HepG2 (cell line): ENCODE measurements at regions not wholly inside any gene's neighbourhood (a gene's known extent, or its start where the extent isn't known, plus 50 kb on each side); places are given as distances from the start of the nearest gene placed in this dataset.

Source experiments
- ARHGAP35 ChIP-seq: sonication (generic); formaldehyde crosslinking; IDR thresholded peaks from 2 replicates; pipeline ENCODE4 v1.9.0; 2022; ENCODE audit warnings: mild to moderate bottlenecking, inconsistent platforms, moderate library complexity, missing genetic modification reagents, borderline replicate concordance
- EP300 ChIP-seq, 3 experiments: sonication (generic) in 1 of 3; formaldehyde crosslinking in 1 of 3; IDR thresholded peaks; 2 replicates each; pipeline versions ENCODE4 v1.5.1 to v1.6.1; 2011 to 2020; ENCODE audit warnings: low read depth in 2 of 3, low read length in 2 of 3, borderline replicate concordance in 1 of 3, improper control_type of control experiment in 1 of 3, mild to moderate bottlenecking in 1 of 3, missing genetic modification reagents in 1 of 3, moderate library complexity in 1 of 3
- FOXP1 ChIP-seq, 2 experiments: fragments of 450-650 bp in 1 of 2; IDR thresholded peaks; 2 replicates each; pipeline ENCODE4 v1.6.1; 2017 to 2018; ENCODE audit warnings: antibody characterized with exemption in 1 of 2
- GATAD2A ChIP-seq: IDR thresholded peaks from 2 replicates; pipeline ENCODE4 v1.6.1; 2016
- HDAC2 ChIP-seq: sonication (generic); formaldehyde crosslinking; IDR thresholded peaks from 2 replicates; pipeline ENCODE4 v1.4.0; 2020; ENCODE audit warnings: missing genetic modification reagents
- HHEX ChIP-seq: IDR thresholded peaks from 2 replicates; pipeline ENCODE4 v1.6.1; 2016; ENCODE audit warnings: control low read depth
- HNF4A ChIP-seq: sonication (generic); formaldehyde crosslinking; IDR thresholded peaks from 2 replicates; pipeline ENCODE4 v1.4.0; 2020; ENCODE audit warnings: missing genetic modification reagents
- MAFG ChIP-seq: sonication (generic); formaldehyde crosslinking; IDR thresholded peaks from 2 replicates; pipeline ENCODE4 v1.5.1; 2020; ENCODE audit warnings: mild to moderate bottlenecking, missing genetic modification reagents
- NCOA2 ChIP-seq: sonication (generic); formaldehyde crosslinking; IDR thresholded peaks from 2 replicates; pipeline ENCODE4 v1.8.0; 2022; ENCODE audit warnings: inconsistent platforms
- NR2F1 ChIP-seq, 2 experiments: fragments of 450-650 bp in 1 of 2; formaldehyde crosslinking in 1 of 2; IDR thresholded peaks; 2 replicates each; pipeline versions ENCODE4 v1.5.0 to v1.6.1; 2016 to 2020; ENCODE audit warnings: mild to moderate bottlenecking in 1 of 2, missing compliant biosample characterization in 1 of 2, missing genetic modification reagents in 1 of 2, moderate library complexity in 1 of 2
- NR2F2 ChIP-seq: IDR thresholded peaks from 2 replicates; pipeline ENCODE4 v1.6.1; 2012; ENCODE audit warnings: low read depth, inconsistent platforms, borderline replicate concordance
- POLR2AphosphoS5 ChIP-seq: IDR thresholded peaks from 2 replicates; pipeline ENCODE4 v1.6.1; 2012; ENCODE audit warnings: low read depth, low read length
- RXRB ChIP-seq: IDR thresholded peaks from 2 replicates; pipeline ENCODE4 v1.6.1; 2016; ENCODE audit warnings: borderline replicate concordance, missing genetic modification reagents, missing compliant biosample characterization
- SALL1 ChIP-seq: sonication (generic); formaldehyde crosslinking; IDR thresholded peaks from 2 replicates; pipeline ENCODE4 v1.8.0; 2022; ENCODE audit warnings: mild to moderate bottlenecking, missing genetic modification reagents
- SOX6 ChIP-seq, 2 experiments: fragments of 450-650 bp in 1 of 2; sonication (generic) in 1 of 2; formaldehyde crosslinking in 1 of 2; IDR thresholded peaks; 2 replicates each; pipeline versions ENCODE4 v1.4.0 to v1.6.1; 2017 to 2020; ENCODE audit warnings: antibody characterized with exemption in 1 of 2, mild to moderate bottlenecking in 1 of 2, missing genetic modification reagents in 1 of 2
- SP4 ChIP-seq: sonication (generic); formaldehyde crosslinking; IDR thresholded peaks from 2 replicates; pipeline ENCODE4 v1.8.1; 2023; ENCODE audit warnings: mild to moderate bottlenecking, missing genetic modification reagents
- ZMYM4 ChIP-seq: sonication (generic); formaldehyde crosslinking; IDR thresholded peaks from 2 replicates; pipeline ENCODE4 v1.8.1; 2023; ENCODE audit warnings: mild to moderate bottlenecking, missing genetic modification reagents
- TF ChIP-seq, protein P1 (sequence below): IDR thresholded peaks from 2 replicates; pipeline ENCODE4 v1.4.0; 2020; ENCODE audit warnings: mild to moderate bottlenecking, missing genetic modification reagents
- TF ChIP-seq, protein P2 (sequence below): sonication (generic); formaldehyde crosslinking; conservative IDR thresholded peaks from 2 replicates; pipeline ENCODE4 v1.4.0; 2020; ENCODE audit warnings: missing genetic modification reagents

DNA sequence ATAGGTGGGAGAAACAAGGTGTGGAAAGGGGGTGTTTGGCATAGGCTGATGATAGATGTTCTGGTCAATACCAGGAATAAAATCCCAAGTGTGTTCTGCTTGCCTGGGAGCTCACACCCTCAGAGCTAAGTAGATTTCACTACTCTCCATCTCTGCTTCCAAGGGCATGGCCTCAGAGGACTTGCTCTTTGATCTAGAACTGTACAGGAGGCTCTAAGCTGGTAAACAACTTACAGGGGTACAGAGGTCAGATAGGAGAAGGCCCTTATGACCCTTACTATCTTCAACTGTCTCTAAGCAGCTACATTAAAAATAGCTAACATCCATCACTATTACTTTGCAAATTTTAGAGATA, 221.5 kb upstream of the KLF14 start (continued):
- TF ChIP-seq HDAC2: peak; percentile 51; the same call in 1 of the 2 replicates
- TF ChIP-seq MAFG (CRISPR knock-in tag): no peak
- TF ChIP-seq, protein P1, sequence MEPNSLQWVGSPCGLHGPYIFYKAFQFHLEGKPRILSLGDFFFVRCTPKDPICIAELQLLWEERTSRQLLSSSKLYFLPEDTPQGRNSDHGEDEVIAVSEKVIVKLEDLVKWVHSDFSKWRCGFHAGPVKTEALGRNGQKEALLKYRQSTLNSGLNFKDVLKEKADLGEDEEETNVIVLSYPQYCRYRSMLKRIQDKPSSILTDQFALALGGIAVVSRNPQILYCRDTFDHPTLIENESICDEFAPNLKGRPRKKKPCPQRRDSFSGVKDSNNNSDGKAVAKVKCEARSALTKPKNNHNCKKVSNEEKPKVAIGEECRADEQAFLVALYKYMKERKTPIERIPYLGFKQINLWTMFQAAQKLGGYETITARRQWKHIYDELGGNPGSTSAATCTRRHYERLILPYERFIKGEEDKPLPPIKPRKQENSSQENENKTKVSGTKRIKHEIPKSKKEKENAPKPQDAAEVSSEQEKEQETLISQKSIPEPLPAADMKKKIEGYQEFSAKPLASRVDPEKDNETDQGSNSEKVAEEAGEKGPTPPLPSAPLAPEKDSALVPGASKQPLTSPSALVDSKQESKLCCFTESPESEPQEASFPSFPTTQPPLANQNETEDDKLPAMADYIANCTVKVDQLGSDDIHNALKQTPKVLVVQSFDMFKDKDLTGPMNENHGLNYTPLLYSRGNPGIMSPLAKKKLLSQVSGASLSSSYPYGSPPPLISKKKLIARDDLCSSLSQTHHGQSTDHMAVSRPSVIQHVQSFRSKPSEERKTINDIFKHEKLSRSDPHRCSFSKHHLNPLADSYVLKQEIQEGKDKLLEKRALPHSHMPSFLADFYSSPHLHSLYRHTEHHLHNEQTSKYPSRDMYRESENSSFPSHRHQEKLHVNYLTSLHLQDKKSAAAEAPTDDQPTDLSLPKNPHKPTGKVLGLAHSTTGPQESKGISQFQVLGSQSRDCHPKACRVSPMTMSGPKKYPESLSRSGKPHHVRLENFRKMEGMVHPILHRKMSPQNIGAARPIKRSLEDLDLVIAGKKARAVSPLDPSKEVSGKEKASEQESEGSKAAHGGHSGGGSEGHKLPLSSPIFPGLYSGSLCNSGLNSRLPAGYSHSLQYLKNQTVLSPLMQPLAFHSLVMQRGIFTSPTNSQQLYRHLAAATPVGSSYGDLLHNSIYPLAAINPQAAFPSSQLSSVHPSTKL (CRISPR knock-in tag): peak; percentile 61
- TF ChIP-seq SOX6 (IDR thresholded peaks at IDR 0.05): no peak
- peak; percentile 30; the same call in 1 of the 2 replicates for TF ChIP-seq SOX6 (CRISPR knock-in tag; IDR thresholded peaks at IDR 0.05)
- peak; percentile 47; the same call in 1 of the 2 replicates for TF ChIP-seq GATAD2A (CRISPR knock-in tag)
- TF ChIP-seq, protein P2, sequence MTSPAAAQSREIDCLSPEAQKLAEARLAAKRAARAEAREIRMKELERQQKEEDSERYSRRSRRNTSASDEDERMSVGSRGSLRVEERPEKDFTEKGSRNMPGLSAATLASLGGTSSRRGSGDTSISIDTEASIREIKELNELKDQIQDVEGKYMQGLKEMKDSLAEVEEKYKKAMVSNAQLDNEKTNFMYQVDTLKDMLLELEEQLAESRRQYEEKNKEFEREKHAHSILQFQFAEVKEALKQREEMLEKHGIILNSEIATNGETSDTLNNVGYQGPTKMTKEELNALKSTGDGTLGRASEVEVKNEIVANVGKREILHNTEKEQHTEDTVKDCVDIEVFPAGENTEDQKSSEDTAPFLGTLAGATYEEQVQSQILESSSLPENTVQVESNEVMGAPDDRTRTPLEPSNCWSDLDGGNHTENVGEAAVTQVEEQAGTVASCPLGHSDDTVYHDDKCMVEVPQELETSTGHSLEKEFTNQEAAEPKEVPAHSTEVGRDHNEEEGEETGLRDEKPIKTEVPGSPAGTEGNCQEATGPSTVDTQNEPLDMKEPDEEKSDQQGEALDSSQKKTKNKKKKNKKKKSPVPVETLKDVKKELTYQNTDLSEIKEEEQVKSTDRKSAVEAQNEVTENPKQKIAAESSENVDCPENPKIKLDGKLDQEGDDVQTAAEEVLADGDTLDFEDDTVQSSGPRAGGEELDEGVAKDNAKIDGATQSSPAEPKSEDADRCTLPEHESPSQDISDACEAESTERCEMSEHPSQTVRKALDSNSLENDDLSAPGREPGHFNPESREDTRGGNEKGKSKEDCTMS (CRISPR knock-in tag): no peak
- no peak for TF ChIP-seq POLR2AphosphoS5
- TF ChIP-seq SP4 (CRISPR knock-in tag): no peak
- TF ChIP-seq RXRB: peak; percentile 23; the same call in 1 of the 2 replicates
- TF ChIP-seq ARHGAP35 (CRISPR knock-in tag): no peak
- peak; percentile 83 for TF ChIP-seq NR2F2
- peak in 1 of 2 experiments; percentile 35; a peak in 1 of 4 replicates for TF ChIP-seq EP300 (IDR thresholded peaks at IDR 0.05; ENCODE audit: low read depth in 2 of 2, low read length in 2 of 2)
- TF ChIP-seq EP300 (CRISPR knock-in tag; IDR thresholded peaks at IDR 0.05; ENCODE audit: borderline replicate concordance): peak; percentile 7; the same call in 1 of the 2 replicates
- TF ChIP-seq SALL1 (CRISPR knock-in tag): peak; percentile 28; the same call in 1 of the 2 replicates
- TF ChIP-seq FOXP1 (IDR thresholded peaks at IDR 0.05): no peak
- TF ChIP-seq FOXP1 (CRISPR knock-in tag; IDR thresholded peaks at IDR 0.05): peak; percentile 50; the same call in 1 of the 2 replicates
- peak; percentile 78 for TF ChIP-seq HNF4A (CRISPR knock-in tag)
- TF ChIP-seq ZMYM4: peak; percentile 52
- TF ChIP-seq HHEX (CRISPR knock-in tag): peak; percentile 43; the same call in 1 of the 2 replicates
- peak in 1 of 2 experiments; percentile 58; a peak in 2 of 4 replicates for TF ChIP-seq NR2F1 (CRISPR knock-in tag; IDR thresholded peaks at IDR 0.05)
- TF ChIP-seq NCOA2 (CRISPR knock-in tag): peak; percentile 55
